Lower lobe of right lung (tissue), 2 donors: ENCODE measurements at regions not wholly inside any gene's neighbourhood (a gene's known extent, or its start where the extent isn't known, plus 50 kb on each side); places are given as distances from the start of the nearest gene placed in this dataset.
A peak's percentile ranks its signal among the peaks of the same experiment; 100 is the strongest.

ENCODE experiments used
- ATAC-seq, 2 donors: fragments of 200-7000 bp; cut with Tn5 transposase; one replicate each; pipeline ENCODE4 v1.9.1; 2020 to 2022; ENCODE audit warnings: mild to moderate bottlenecking in 2 of 2, moderate library complexity in 2 of 2
- DNase-seq: peaks from one replicate; pipeline ENCODE4 v3.0.0-alpha.2; 2020
- H3K27ac ChIP-seq: fragments of 200-600 bp; one replicate; pipeline ENCODE4 v1.8.0; 2022
- H3K27me3 ChIP-seq: fragments of 200-600 bp; one replicate; pipeline ENCODE4 v1.8.0; 2022; ENCODE audit warnings: low read depth
- H3K36me3 ChIP-seq: fragments of 200-600 bp; one replicate; pipeline ENCODE4 v1.8.0; 2022; ENCODE audit warnings: mild to moderate bottlenecking
- H3K4me1 ChIP-seq: fragments of 200-600 bp; one replicate; pipeline ENCODE4 v1.8.0; 2022
- H3K4me3 ChIP-seq: fragments of 200-600 bp; one replicate; pipeline ENCODE4 v1.8.0; 2022; ENCODE audit warnings: mild to moderate bottlenecking
- H3K9me3 ChIP-seq: fragments of 200-600 bp; one replicate; pipeline ENCODE4 v1.8.0; 2022
- intact Hi-C: fragments of 100-400 bp; cut with DNase I; formaldehyde crosslinking; loops from one replicate; pipeline ENCODE4 v1.11.0; 2022
- TF ChIP-seq, protein P1 (sequence below): fragments of 200-600 bp; IDR thresholded peaks from one replicate; pipeline ENCODE4 v1.8.0; 2022; ENCODE audit warnings: antibody characterized with exemption, mild to moderate bottlenecking
- donor health status: DM: no; HTN: yes; CAD: no; lungs with severe emphysema.

DNA sequence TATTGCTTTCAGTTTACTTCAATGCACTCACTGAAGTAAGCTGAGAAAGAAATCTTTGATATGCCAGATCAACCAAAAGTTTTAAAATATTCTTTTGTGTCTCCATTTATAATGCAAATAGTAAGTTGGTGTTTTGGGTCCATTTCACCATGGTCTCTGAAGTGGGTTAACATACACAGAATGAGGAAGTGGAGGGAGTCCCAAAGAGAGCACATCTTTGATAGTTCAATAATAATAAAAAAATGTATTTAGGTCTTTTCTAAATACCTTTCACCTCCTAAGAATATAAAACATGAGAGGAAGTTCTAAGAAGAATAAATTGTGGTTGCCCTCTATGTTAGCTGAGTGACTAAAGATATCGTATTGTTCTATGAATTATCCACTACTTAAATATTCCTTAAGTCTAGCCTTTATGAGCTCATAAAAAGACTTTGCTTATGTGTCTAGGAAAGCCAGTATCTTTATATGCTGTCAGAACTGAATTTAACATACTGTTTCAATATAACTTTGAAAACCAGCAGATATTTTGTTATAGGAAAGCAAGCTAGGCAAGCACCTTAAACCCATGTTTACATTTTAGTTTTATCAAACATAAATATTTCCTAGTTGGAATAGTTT is 148.7 kb upstream of the ZEB2 start:
- intact Hi-C loops = no loop called here
- ATAC-seq (no peak), DNase-seq (no peak)
- Histone ChIP-seq H3K27me3 (no peaks in the 10 kb centered on the region), H3K9me3 (no peaks in the 10 kb centered on the region), H3K27ac (no peak overlapping the region), H3K4me1 (no peaks in the 10 kb centered on the region), H3K36me3 (no peaks in the 10 kb centered on the region), H3K4me3 (no peak overlapping the region)
- TF ChIP-seq, protein P1, sequence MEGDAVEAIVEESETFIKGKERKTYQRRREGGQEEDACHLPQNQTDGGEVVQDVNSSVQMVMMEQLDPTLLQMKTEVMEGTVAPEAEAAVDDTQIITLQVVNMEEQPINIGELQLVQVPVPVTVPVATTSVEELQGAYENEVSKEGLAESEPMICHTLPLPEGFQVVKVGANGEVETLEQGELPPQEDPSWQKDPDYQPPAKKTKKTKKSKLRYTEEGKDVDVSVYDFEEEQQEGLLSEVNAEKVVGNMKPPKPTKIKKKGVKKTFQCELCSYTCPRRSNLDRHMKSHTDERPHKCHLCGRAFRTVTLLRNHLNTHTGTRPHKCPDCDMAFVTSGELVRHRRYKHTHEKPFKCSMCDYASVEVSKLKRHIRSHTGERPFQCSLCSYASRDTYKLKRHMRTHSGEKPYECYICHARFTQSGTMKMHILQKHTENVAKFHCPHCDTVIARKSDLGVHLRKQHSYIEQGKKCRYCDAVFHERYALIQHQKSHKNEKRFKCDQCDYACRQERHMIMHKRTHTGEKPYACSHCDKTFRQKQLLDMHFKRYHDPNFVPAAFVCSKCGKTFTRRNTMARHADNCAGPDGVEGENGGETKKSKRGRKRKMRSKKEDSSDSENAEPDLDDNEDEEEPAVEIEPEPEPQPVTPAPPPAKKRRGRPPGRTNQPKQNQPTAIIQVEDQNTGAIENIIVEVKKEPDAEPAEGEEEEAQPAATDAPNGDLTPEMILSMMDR = no peak

DNA sequence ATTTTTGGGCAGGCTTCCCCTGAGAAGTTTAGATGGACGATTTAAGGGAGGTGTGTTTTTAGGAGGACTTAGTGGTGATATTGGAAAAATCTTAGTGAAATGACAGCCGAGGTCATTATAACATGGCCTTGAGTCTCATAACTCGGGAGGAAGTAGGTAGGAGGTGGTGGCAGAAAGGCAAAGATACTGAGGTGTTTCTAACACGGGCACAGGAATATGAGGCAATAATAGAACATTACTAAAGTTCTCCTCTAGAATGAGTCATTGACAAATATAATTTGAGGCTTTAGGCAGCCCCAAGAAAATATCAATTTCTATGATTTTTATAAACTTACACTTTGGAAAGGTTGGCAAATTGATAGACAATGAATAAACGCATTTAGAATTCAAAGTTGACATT is 146.1 kb upstream of the ZEB2 start:
- H3K4me1 ChIP-seq = no peaks in the 10 kb centered on the region
- intact Hi-C loops = no loop called here
- H3K27ac ChIP-seq = no peak overlapping the region
- TF ChIP-seq, protein P1 = no peak
- no peaks in the 10 kb centered on the region for H3K36me3 ChIP-seq
- no peak overlapping the region for H3K4me3 ChIP-seq
- H3K27me3 ChIP-seq = no peaks in the 10 kb centered on the region
- no peaks in the 10 kb centered on the region for H3K9me3 ChIP-seq
- DNase-seq (no peak), ATAC-seq (peak in 1 of 2 donors; percentile 45)

DNA sequence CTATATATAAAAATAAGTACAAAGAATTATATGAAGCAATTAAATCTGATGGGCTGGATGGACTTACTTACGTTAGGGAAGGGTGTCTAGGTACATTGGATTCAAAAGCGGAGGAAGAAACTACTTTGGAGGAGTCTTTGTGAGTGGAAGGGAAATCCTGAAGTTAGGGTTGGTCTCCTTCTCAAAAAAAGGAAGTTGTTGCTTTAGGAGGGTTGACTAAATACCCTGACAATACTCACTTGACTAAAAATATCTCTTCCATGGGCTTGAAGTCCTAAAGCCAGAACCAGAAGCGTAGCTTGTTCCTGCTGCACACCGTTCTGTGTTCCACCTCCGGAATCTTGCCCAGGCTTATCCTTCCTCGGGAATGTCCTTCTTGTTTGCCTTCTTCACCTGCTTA is 143.3 kb upstream of the ZEB2 start:
- Histone ChIP-seq H3K4me1 (no peaks in the 10 kb centered on the region), H3K9me3 (no peaks in the 10 kb centered on the region), H3K36me3 (no peaks in the 10 kb centered on the region), H3K4me3 (no peak overlapping the region), H3K27me3 (no peaks in the 10 kb centered on the region), H3K27ac (peak overlapping the region; percentile 27)
- no peak for DNase-seq
- TF ChIP-seq, protein P1 = no peak
- intact Hi-C loops = no loop called here
- ATAC-seq = no peak

DNA sequence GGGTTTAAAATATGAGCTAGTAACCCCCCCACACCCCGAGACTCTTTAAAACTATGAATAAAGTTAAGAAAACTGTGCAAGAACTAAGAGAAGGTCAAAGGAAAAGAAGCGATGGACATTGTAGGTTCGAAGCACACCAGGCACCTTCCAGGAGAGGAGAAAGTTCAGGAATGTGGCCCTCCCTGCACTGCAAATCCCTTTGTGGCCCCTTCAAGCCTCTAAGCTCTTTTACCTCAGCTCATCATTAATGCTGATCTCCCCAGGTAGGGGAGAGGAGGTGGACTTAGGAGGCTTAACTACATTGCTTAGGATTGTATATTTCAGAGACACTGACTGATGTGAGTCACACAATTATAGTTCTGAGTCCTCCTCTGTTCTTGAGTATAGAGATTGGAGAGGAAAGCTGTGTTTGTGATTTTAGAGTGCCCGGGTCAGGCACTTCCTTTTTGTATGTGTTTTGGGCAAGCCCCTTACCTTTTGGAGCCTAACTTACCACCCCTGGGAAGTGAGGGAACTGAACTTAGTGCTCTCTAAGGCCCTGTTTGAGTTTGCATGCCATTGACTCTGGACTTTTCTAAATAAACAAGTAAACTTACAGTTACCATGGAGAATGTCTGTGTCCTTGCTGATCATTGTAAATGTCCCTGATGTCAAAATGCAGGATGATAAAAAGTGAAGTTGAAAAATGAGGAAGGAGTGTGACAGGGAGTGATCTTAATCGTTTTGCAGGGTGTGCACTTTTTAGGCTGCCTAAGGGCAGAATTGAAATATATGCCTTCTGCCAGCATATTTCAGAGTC is 140.8 kb upstream of the ZEB2 start:
- no peaks in the 10 kb centered on the region for H3K9me3 ChIP-seq
- H3K4me1 ChIP-seq = no peaks in the 10 kb centered on the region
- DNase-seq (no peak), ATAC-seq (peak; percentile 75 to 86)
- peak overlapping the region; percentile 73 for H3K27ac ChIP-seq
- no peaks in the 10 kb centered on the region for H3K36me3 ChIP-seq
- TF ChIP-seq, protein P1 = no peak
- H3K27me3 ChIP-seq = no peaks in the 10 kb centered on the region
- H3K4me3 ChIP-seq = no peak overlapping the region
- intact Hi-C loops = no loop called here

DNA sequence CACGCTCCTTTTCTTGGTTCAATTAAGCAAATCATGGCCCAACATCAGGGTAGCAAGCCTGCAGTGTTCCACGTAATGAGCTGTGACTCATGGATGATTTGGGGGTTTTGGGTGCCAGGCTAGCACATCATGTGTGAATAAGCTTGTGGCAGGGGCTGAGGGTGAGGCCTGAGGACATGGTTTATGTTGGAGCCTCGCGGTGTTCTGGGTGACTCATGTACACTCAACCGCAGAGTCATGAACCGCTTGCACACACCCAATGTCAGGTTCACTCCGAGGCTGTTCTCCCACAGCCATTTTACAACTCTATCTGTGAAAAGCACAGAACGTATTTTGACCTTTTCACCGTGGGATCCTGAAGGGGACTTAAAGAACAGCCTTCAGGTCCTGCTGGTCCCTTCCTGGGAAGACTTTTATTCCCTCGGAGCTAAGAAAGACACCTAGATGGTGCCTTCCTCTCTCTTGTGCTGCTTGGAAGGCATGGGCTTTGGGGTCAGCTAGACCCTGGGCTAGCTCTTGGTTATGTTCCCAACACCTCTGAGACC is 139.9 kb upstream of the ZEB2 start:
- H3K4me3 ChIP-seq = no peak overlapping the region
- ATAC-seq (peak; percentile 83 to 89), DNase-seq (peak; percentile 70)
- no peaks in the 10 kb centered on the region for H3K4me1 ChIP-seq
- H3K27ac ChIP-seq = peak overlapping the region; percentile 73
- intact Hi-C loops = no loop called here
- no peaks in the 10 kb centered on the region for H3K9me3 ChIP-seq
- no peaks in the 10 kb centered on the region for H3K36me3 ChIP-seq
- H3K27me3 ChIP-seq = no peaks in the 10 kb centered on the region
- TF ChIP-seq, protein P1 = no peak
